Smooth muscle cell of the brain vasculature (primary cell): ENCODE measurements at regions not wholly inside any gene's neighbourhood (a gene's known extent, or its start where the extent isn't known, plus 50 kb on each side); places are given as distances from the start of the nearest gene placed in this dataset.
"Not testable (repeated sequence)": the region's sequence is repeated elsewhere in the genome, so short reads cannot be mapped to it uniquely, and the experiment has no call there.

Experiments
- DNase-seq: peaks from one replicate; pipeline ENCODE4 v3.0.0-alpha.2; 2012; ENCODE audit warnings: low read depth, low spot score

- DNase-seq: no peak
Measured at GRCh38 chr18:10119991-10120390, 206.2 kb downstream of the VAPA start.

DNA sequence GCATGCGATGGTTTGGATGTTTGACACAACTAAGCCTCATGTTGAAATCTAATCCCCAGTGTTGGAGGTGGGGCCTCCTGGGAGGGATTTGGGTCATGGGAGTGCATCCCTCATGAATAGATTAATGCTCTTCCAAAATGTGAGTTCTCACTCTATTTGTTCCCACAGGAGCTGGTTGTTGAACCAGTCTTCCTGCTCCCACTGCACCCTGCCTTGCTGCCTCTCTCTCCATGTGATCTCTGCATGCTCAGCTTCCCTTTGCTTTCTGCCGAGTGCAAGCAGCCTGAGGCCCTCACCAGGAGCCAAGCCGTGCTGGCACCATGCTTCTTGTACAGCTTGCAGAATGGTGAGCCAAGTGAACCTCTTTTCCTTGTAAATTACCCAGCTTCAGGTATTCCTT lies 206.8 kb downstream of the VAPA start:
- no peak for DNase-seq

- no peak for DNase-seq
Measured at GRCh38 chr18:10121028-10121427, 207.2 kb downstream of the VAPA start.

DNA sequence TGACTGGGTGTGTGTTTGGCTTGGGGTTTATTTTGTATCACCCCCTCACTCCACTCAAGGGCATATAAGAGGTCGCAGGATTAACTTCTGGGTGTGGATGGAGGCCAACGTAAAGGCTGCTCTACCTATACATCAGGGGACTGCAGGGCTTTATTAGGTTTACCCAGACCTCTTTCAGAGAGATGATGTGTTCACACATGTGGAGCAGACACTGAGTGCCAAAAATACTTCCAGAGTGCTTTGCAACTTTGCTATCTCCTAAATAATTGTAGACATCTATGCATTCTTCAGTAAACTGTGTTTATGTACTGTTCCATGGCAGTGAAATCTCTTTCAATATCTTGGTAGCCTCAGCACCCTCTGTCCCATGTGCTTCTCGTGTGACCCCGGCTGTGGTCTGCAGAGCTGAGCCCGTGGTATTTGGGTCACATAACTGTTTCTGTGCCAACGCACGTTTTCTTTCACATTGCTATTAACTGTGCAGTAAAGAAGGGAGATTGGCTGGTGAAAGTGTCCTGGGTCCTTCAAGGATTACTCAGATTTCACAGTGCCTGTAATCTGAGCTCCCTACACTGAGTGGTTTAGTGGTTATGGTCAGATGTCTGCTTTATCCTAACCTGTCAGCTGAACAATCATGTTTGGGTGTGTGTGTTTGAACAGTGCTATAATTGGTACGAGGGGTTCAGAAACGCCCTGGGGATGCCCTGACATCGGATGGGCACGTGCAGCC lies 208.1 kb downstream of the VAPA start:
- DNase-seq: peak; percentile 26

GRCh38 chr18:10122988-10123950 lies 209.5 kb downstream of the VAPA start:
- no peak for DNase-seq

DNA sequence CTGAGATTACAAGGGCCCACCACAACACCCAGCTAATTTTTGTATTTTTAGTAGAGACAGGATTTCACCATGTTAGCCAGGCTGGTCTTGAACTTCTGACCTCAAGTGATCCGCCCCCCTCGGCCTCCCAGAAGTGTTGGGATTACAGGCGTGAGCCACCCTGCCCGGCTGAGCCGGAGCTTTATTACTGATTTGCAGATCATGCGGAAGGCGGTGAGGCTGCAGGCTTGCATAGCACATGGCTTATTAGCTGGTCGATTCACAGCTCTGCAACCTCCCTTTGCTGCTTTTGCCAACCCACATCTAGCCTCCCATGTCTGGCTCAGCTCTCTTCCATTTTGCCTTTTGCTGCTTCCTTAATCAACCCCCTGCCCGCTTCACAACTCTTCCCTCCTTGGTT lies 210.3 kb downstream of the VAPA start:
- no peak for DNase-seq

DNA sequence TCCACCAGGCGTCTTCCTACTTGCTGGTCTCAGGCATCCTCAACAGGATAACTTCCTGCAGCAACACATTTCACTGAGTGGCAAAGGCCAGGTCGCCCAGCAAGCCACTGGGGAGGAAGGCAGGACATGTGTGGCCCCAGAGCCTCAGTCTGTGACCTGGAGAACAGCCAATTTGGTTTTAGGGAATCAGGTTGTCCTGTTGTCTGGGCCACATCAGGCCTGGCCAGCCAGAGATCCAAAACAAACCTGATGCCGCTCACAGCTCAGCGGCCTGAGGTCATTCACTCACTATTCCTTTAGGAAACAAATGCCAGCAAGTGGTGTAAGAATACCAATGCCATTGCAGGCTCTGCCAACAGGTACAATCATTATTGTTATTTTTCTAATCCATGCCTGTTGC lies 210.7 kb downstream of the VAPA start:
- DNase-seq: no peak

- no peak for DNase-seq
Measured at GRCh38 chr18:10124967-10125366, 211.2 kb downstream of the VAPA start.

- DNase-seq: no peak
Measured at GRCh38 chr18:10127729-10128128, 213.9 kb downstream of the VAPA start.

DNA sequence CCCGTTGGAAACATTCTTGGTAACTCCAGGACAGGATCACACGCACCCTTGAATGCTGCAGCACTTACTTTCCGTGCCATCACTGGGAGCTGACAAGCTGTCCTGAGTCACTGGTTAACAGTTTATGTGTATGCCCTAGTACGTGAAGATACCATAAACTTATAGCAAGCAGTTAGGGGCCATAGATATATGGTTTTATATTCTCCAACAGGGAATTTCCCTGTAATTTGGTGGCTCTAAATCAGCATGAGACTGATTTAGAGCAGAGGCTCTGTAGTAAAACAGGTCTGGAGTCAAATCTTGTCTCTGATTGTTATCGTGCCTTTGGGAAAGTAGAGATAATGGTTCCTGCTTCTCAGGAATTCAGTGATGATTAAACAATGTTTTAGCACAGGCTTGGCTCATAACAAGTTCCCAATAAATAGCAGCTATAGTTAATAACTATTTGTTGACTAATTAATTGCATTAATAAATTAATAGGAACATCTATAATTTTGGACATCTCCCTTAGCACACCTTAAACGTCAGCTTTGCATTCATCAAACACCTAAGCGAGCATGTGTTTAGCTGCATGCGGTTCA lies 215.2 kb downstream of the VAPA start:
- no peak for DNase-seq

DNA sequence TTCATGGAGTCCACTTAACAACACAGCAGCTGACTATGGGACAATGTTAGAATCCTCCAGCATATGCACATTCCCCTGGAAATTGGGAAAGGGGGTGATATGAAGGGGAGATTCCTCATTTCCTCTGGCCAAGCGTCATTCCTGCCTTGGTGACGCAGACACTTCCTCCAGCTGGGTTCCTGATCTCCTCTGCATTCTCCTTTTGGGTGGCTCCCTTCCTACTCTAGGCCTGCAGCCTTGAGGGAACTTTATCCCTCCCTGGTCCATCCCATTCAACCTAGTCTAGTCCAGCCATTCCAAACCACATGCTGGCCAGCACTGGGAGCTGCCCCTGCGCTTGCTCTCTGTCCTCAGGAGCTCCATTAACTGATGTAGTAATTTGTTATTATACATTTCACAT lies 216.8 kb downstream of the VAPA start:
- DNase-seq: no peak

DNA sequence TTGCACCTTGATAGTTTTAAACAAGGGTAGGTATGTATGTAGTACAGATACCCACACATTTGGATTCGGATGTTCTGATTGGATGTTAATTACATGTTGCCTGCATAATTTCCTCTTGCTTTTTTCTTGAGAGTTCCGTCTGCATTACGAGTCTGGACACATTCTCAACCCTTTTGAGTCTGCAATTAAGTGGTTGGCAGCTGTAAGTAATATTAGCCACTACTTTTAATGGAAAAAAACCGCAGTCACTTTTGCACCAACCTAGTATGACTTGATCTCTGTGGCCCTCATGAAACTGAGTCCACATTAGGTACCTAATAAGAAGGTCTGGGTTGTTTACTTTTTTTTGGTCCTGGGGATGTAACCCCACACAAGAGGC lies 217.3 kb downstream of the VAPA start:
- no peak for DNase-seq

DNA sequence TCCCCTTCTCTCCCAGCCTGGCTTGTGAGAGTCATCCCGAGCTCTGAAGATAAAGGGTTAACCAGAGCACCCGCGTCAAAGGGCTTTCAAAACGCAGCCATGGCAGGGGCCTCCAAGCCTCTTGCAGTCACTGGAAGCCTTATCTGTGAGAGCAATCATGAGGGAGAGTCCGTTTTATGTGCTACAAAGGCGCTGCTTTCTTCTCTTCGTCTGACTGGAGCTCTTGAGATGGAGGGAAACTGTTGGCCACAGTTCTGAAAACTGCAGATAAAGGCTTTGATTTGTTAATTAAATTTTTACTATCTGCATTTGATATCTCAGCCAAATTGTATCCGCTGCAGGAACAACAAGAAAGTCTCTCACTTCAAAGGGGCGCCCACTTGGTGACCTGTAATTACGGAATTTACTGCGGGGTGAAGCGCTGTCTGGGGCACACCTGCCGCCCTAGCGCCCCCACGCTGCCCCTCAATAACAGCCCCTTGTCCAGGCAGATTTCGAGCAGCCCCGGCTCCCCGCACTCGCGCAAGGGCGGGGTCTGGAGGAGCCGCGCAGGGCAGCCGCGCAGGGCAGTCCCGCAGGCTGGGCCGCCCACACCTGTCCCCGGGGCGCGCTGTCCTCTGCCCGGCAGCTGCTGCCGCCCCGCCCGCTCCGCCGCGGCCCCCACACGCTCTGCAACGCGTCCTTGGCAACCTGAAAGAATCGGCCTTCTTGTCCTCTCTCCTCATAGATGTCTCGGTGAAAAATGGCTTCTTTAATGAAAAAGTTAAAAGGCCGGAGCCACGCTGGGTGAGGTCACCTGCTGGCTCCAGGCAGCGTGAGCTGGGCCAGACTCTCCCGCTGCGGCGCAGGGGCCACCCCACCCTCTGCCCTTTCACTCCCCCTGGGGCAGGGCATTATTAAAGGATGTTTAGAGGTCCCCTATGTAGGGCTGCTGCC lies 217.9 kb downstream of the VAPA start:
- no peak for DNase-seq

GRCh38 chr18:10133516-10133915 lies 219.7 kb downstream of the VAPA start:
- DNase-seq: no peak

GRCh38 chr18:10134204-10134603 lies 220.4 kb downstream of the VAPA start:
- no peak for DNase-seq

- DNase-seq: not testable (repeated sequence)
Measured at GRCh38 chr18:10134749-10135148, 220.9 kb downstream of the VAPA start.

- no peak for DNase-seq
Measured at GRCh38 chr18:10135302-10135926, 221.6 kb downstream of the VAPA start.

DNA sequence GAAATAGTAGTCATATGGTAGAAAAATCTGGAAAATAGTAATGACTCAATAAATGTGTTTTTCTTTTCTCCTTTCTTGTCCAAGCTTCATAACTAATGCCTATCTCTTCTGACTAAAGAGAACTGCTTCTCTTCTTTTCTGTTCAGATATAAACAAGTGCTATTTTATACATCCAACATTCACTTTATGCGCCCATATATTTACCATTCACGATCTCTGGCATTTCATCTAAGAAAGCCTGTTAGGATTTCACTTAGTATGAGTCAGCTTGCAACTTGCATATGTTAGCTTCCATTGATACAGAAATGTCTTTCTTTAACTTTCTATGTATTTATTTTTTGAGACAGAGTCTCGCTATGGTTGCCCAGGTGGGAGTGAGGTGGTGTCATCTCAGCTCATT lies 224.9 kb downstream of the VAPA start:
- DNase-seq: no peak

DNA sequence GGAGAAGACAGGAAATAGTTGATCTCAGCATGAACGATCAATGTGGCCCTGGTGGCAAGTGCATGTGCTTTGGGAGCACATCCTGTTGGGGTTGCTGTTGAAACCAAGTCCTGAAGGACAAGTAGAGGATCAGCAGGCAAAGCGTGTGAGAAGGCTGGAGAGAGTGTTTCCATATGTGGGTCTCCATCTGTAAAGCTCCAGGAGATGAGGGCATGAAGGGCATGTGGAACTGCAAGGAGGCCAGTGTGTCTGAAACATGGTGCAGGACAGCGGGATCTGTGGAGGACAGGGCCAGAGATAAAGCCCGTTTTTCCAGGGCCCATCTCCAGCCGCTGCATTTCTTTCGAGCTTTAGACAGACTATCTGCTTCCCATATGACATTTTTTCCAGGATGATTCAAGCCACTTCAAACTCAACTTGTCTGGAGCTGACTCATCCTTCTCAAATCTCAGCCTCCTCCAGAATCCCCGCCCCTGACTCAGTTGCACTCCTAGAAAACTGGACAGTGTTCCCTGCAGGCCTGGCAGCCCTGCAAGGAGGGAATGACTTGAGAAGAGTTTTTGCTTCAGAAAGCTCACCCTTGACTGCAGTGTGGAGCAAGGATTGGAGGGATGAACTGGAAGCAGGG lies 226.1 kb downstream of the VAPA start:
- no peak for DNase-seq

GRCh38 chr18:10140461-10141282 lies 226.9 kb downstream of the VAPA start:
- DNase-seq: no peak
